GM21423 (cell line): ENCODE measurements at regions not wholly inside any gene's neighbourhood (a gene's known extent, or its start where the extent isn't known, plus 50 kb on each side); places are given as distances from the start of the nearest gene placed in this dataset.

Experiments used
- ATAC-seq: cut with Tn5 transposase; IDR thresholded peaks from one replicate; pipeline ENCODE4 v1.9.1; 2021; ENCODE audit warnings: mild to moderate bottlenecking, moderate library complexity; ENCODE audit not compliant: unreplicated experiment

- ATAC-seq, result no peak
Measured at GRCh38 chr6:6884193-6884627, 223.6 kb upstream of the RREB1 start.

DNA sequence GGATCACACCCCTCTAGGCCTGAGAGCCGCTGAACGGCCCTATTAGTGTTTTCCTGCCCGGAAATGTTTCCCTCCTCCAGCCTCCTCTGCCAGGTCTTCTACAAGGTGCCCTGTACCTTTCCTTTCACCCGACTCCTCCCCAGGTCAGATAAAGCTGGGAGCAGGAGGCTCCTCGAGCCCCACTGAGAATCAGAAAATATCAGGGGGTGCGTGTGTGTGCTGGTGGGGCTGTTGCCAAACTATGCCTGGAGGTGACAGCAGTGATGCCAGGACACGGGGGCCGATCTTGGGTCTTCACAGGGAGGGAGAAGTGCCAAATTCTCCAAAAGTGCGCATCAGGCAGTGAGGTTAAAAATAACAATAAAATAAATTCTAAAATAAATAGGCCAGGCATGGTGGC is 222.8 kb upstream of the RREB1 start:
- ATAC-seq, result no peak

DNA sequence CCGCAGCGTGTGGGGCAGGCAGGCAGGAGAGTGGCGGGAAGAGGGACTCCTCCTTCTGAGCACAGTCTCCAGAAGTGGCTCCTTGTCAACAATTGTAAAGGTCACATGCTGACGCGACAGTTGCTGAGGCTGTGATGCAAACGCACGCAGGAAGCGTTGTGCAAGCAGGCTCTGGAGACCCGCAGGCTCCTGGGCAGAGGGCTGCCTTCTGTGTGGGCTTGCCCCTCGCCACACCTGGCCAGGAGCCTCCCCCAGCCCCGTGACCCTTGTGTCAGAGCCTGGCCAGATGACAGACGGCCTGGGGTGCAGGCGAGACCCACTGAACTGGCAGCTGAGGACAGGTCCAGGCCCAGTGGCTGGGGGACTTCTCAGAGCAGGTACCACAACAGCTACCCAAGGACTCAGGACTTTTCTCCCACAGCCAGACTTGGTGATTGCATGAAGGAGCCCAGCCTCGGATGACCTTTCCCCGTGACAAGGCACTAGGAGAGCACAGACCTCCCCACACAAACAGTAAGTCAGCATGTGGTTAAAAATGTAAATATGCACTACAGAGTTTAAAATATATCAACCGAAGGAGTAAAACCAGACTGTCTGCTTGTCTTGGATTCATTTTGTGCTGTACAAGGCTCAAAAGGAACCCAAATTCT is 222.1 kb upstream of the RREB1 start:
- ATAC-seq, result no peak

DNA sequence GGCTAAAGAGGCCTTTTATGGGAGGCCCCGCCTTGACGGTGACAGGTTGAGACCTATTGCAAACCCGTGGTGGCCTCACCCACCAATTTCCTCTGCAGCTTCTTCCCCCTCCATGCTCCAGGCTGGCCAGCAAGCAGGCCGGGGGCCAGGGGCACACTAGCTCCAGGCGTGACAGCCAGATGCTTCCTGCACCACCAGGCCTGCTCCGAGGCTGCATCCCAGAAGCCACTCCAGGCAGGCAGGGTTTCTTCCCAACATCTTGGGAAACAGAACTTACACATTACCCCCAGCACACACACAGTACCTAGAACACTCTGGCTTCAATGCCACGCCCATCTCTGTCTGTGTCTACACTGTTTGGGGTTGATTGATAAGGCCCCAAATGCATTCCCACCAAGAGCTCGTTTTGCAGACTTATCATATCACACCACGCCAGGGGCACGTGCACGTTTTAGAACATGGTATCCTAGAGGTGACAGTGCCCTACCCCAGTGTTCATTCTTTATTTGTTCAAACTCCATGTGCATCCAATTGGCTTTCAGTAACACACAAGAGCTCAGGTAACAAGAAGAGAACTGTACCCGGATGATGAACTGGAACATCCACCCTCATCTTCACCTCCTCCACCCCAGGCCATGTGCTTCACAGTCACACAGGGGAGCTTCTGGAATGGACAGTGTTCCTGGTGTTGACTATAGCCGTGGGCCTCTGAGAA is 221.4 kb upstream of the RREB1 start:
- ATAC-seq, result no peak

DNA sequence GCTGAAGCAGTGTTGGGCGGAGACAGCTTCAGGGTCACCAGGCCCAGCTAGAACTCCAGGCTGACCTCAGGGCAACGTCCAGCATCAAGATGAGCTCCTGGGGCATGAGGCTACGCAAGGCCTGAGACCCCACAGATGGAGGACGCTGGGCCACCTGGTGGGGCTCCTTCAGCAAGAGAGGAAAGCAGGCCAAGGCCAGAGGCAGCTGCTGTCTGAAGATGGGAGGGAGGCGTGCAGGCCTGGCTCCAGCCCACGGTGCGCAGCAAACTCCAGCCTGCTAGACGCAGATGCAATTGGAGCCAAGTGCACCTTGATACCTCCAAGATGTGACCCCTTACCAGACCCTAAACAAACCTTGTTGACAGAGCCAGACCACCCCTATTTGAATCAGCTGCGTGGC is 220.9 kb upstream of the RREB1 start:
- ATAC-seq, result no peak

DNA sequence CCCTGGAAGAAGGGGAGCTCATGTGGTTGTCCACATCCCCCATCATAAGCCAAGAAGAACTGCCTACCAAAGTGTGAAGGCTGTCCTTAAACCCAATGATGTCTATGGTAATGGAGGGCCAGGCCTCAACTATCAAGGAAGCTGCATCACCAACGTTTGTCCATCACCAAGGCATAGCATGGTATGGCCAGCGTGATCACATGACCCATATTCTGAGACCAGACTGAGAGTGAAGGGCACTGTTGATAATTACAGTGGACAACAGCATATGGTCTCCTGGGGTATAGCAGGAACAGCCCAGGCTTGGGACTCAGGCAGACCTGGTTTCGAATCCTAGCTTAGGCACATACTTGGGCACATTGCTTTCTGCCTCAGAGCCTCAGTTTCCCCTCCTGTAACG is 218.2 kb upstream of the RREB1 start:
- no peak for ATAC-seq

- ATAC-seq, result no peak
Measured at GRCh38 chr6:6890400-6890858, 217.3 kb upstream of the RREB1 start.

DNA sequence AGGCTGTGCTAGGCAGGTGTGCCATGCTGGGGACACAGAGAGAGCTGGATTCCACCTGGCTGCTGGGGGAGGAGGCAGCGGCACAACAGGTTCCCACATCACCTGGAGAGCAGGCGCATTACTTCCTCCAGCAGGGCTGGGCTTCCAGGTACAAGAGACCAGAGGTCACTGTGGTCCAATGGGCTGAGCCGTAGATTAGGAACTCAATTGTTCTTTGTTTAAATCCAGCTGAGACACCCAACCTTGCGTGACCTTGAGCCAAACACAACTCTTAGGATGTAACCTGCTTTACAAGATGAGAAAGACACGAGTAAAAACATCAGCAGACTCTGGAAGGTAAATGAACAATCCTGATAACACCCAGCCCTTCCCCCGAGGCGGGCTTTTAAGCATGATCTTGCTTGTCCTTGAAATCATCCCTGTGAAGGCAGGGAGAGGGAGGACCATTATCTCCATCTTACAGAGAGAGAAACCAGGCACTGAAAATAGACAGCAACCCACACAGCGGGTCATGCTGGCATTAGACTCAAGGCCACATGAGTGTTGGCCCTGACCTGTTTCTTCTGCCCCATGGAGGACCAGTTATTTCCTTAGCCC is 216.5 kb upstream of the RREB1 start:
- no peak for ATAC-seq

- ATAC-seq, result no peak
Measured at GRCh38 chr6:6891949-6892461, 215.8 kb upstream of the RREB1 start.

DNA sequence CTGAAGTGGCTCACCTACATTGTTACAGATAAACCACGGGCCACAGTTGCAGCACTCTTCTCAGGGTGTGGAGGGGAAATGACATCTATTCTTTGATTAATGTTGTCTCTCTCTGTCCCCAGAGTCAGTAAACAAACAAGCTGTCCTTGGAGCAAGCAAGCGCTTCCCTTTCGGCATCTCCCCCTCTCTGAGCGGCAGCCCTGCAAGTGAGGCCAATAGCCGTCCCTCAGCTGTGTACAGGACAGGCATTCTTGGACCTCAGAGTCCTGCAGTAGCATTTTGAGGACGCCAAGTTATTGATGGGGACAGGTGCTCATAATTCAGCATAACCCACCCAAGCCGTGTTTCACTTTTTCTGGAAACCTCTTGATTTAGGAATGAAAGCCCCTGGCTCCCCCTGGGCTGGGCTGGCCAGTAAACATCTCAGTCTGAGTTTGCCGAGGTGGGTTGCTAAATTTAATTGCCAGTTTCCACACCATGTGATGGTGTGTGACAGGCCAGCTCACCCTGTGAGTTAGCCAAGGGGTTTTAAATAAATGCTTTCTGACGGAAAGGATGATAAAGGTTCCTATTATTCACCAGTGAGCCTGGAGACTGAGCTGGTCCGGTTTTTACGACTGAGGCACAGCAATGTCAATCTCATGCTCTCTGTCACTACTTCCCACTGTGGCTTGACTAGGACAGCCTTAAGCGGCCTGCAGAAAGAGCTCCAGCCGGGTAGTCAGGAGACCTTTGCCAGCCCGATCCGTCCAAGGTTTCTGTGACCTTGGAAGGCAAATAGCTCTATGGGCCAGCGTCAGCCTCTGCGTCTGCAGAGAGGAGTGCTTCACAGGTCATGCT is 214.8 kb upstream of the RREB1 start:
- no peak for ATAC-seq

- ATAC-seq, result no peak
Measured at GRCh38 chr6:6893701-6894100, 214.1 kb upstream of the RREB1 start.

- ATAC-seq, result no peak
Measured at GRCh38 chr6:6895929-6896328, 211.8 kb upstream of the RREB1 start.

- no peak for ATAC-seq
Measured at GRCh38 chr6:6897140-6897539, 210.6 kb upstream of the RREB1 start.

GRCh38 chr6:6900569-6901204 is 207.1 kb upstream of the RREB1 start:
- no peak for ATAC-seq

- ATAC-seq, result no peak
Measured at GRCh38 chr6:6901205-6901719, 206.5 kb upstream of the RREB1 start.

DNA sequence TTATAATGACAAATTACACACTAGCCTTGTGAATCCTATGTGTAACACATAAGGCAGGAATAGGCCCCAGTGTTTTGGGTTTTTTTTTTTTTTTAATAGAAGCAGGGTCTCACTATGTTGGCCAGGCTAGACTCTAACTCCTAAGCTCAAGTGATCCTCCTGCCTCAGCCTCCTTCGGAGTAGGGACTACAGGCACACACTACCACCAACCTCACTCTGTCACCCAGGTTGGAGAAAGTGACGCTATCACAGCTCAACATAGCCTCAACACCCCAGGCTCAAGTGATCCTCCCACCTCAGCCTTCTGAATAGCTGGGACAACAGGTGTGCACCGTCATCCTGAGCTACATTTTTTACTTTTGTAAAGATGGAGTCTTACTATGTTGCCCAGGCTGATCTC is 205.8 kb upstream of the RREB1 start:
- no peak for ATAC-seq

- no peak for ATAC-seq
Measured at GRCh38 chr6:6905961-6906518, 201.7 kb upstream of the RREB1 start.

- no peak for ATAC-seq
Measured at GRCh38 chr6:6906570-6907213, 201.1 kb upstream of the RREB1 start.

GRCh38 chr6:6907286-6907685 is 200.5 kb upstream of the RREB1 start:
- ATAC-seq, result no peak

GRCh38 chr6:6908121-6908520 is 199.6 kb upstream of the RREB1 start:
- ATAC-seq, result no peak
